Uterus (tissue), 2 donors: ENCODE measurements at regions not wholly inside any gene's neighbourhood (a gene's known extent, or its start where the extent isn't known, plus 50 kb on each side); places are given as distances from the start of the nearest gene placed in this dataset.

Experiments used
- POLR2A ChIP-seq, 2 donors: fragments of 450-650 bp; IDR thresholded peaks; one replicate each; pipeline ENCODE4 v1.6.1; 2016; ENCODE audit warnings: antibody characterized with exemption in 2 of 2, mild to moderate bottlenecking in 1 of 2, moderate library complexity in 1 of 2
- TF ChIP-seq, protein P1 (sequence below), 4 experiments: fragments of 200-600 bp in 2 of 4; fragments of 450-650 bp in 2 of 4; sonication (generic) in 2 of 4; IDR thresholded peaks; one replicate each; pipeline ENCODE4 v1.5.1; 2016 to 2019; ENCODE audit warnings: antibody characterized with exemption in 4 of 4, mild to moderate bottlenecking in 2 of 4, moderate library complexity in 1 of 4

- TF ChIP-seq, protein P1, sequence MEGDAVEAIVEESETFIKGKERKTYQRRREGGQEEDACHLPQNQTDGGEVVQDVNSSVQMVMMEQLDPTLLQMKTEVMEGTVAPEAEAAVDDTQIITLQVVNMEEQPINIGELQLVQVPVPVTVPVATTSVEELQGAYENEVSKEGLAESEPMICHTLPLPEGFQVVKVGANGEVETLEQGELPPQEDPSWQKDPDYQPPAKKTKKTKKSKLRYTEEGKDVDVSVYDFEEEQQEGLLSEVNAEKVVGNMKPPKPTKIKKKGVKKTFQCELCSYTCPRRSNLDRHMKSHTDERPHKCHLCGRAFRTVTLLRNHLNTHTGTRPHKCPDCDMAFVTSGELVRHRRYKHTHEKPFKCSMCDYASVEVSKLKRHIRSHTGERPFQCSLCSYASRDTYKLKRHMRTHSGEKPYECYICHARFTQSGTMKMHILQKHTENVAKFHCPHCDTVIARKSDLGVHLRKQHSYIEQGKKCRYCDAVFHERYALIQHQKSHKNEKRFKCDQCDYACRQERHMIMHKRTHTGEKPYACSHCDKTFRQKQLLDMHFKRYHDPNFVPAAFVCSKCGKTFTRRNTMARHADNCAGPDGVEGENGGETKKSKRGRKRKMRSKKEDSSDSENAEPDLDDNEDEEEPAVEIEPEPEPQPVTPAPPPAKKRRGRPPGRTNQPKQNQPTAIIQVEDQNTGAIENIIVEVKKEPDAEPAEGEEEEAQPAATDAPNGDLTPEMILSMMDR (IDR thresholded peaks at IDR 0.05), result no peak
- no peak for TF ChIP-seq POLR2A (IDR thresholded peaks at IDR 0.05)
Measured at GRCh38 chr9:31671011-31671410, 713.4 kb upstream of the ACO1 start.
